ENCODE measurements at regions not wholly inside any gene's neighbourhood (a gene's known extent, or its start where the extent isn't known, plus 50 kb on each side); places are given as distances from the start of the nearest gene placed in this dataset.

GRCh38 chr10:117652228-117653169, 110.0 kb downstream of the EMX2 start:
- no peak overlapping the region for H3K4me3 ChIP-seq (ENCODE audit: low read depth, low read length)
- TF ChIP-seq CTCF (IDR thresholded peaks at IDR 0.05; ENCODE audit: insufficient read depth, low read depth, low read length, missing control alignments): no peak
- DNase-seq (ENCODE audit: low read depth): no peak

GRCh38 chr10:117653170-117653515, 110.6 kb downstream of the EMX2 start:
- no peak for TF ChIP-seq CTCF (IDR thresholded peaks at IDR 0.05; ENCODE audit: insufficient read depth, low read depth, low read length, missing control alignments)
- no peak overlapping the region for H3K4me3 ChIP-seq (ENCODE audit: low read depth, low read length)
- DNase-seq (ENCODE audit: low read depth): peak; percentile 96

- peak; percentile 45 for DNase-seq (ENCODE audit: low read depth)
- H3K4me3 ChIP-seq (ENCODE audit: low read depth, low read length): no peak overlapping the region
- TF ChIP-seq CTCF (IDR thresholded peaks at IDR 0.05; ENCODE audit: insufficient read depth, low read depth, low read length, missing control alignments): no peak
Measured at GRCh38 chr10:117654105-117654504, 111.6 kb downstream of the EMX2 start.

- peak; percentile 5 for TF ChIP-seq CTCF (IDR thresholded peaks at IDR 0.05; ENCODE audit: insufficient read depth, low read depth, low read length, missing control alignments)
- DNase-seq (ENCODE audit: low read depth): peak; percentile 91
- H3K4me3 ChIP-seq (ENCODE audit: low read depth, low read length): no peak overlapping the region
Measured at GRCh38 chr10:117656385-117657367, 114.1 kb downstream of the EMX2 start.

- DNase-seq (ENCODE audit: low read depth): no peak
- TF ChIP-seq CTCF (IDR thresholded peaks at IDR 0.05; ENCODE audit: insufficient read depth, low read depth, low read length, missing control alignments): no peak
- H3K4me3 ChIP-seq (ENCODE audit: low read depth, low read length): no peak overlapping the region
Measured at GRCh38 chr10:117661316-117661715, 118.8 kb downstream of the EMX2 start.

GRCh38 chr10:117662126-117662525, 119.6 kb downstream of the EMX2 start:
- DNase-seq (ENCODE audit: low read depth): no peak
- no peak for TF ChIP-seq CTCF (IDR thresholded peaks at IDR 0.05; ENCODE audit: insufficient read depth, low read depth, low read length, missing control alignments)
- H3K4me3 ChIP-seq (ENCODE audit: low read depth, low read length): no peak overlapping the region

All from GM12865 (cell line).